Islet of Langerhans (tissue), 1 donor: ENCODE measurements at regions not wholly inside any gene's neighbourhood (a gene's known extent, or its start where the extent isn't known, plus 50 kb on each side); places are given as distances from the start of the nearest gene placed in this dataset.
"Not testable (repeated sequence)": the region's sequence is repeated elsewhere in the genome, so short reads cannot be mapped to it uniquely, and the experiment has no call there.

Experiments used
- FAIRE-seq: peaks from one replicate; lab custom pipeline; 2011; peaks lifted over from hg19 to GRCh38; lab: Jason Lieb, UNC

DNA sequence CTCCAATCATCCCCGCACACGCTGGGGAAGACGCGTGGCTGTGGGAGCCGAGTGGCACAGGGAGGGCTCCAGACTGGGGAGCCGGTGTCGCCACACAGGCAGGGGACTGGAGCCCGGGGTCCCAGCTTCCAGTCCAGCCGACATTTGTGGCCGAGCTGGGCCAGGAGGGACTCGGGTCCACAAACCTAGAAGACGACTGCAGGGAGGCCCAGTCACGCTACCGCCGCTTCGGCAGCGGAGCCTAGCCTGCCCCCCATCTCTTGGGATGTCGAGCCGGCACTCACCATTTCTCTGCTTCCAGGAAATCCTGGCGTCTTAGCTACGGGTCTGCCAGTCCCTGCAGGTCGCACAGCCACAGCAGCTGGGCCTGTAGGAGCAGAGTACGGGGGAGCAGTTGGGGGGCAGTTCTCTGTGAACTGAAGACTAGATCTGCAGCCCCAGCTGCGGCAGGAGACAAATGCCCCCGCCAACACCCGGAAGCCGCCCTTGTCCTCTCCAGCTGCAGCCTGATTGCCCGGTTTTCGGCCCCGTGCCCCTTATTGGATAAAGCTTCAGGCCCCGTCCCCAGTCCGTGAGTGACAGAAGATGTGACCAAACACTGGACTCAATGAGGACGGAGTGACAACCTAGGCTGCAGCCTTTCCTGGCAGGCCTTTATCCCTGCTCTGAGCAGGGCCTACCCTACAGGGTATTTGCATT is 270.7 kb downstream of the ZNF33B start:
- peak; percentile 72 for FAIRE-seq

DNA sequence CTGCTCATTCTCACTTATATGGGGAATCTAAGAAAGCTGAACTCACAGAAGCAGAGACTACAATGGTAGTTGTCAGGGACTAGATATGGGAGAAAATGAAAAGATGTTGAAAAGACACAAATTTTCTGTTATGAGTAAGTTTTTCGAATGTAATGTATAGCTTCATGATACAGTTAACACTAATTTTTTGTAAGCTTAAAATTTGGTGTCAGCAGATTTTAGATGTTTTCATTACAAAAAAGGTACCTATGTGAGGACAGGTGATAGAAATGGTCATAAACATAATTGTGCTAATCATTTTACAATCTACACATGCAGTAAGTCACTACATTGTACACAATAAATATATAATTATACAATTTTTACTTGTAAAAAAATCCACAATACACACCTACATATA is 286.6 kb downstream of the ZNF33B start:
- no peak for FAIRE-seq

DNA sequence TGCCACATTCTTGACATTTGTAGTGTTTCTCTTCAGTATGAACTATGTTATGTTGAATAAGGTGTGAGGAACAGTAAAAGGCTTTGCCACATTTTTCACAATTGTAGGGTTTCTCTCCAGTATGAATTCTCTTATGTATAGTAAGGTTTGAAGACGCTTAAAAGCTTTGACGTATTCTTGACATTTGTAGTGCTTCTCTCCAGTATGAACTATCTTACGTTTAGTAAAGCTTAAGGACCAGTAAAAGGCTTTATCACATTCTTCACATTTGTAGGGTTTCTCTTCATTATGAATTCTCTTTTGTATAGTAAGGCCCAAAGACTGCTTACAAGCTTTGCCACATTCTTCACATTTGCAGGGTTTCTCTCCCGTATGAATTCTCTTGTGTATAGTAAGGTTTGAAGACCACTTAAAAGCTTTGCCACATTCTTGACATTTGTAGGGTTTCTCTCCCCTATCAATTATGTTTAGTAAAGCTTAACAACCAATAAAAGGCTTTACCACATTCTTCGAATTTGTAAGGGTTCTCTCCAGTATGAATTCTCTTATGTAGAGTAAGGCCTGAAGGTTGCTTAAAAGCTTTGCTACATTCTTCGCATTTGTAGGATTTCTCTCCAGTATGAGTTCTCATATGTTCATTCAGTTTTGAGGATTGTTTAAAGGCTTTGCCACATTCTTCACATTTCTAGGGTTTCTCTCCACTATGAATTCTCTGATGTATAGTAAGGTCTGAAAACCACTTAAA is 301.6 kb downstream of the ZNF33B start:
- FAIRE-seq = not testable (repeated sequence)

DNA sequence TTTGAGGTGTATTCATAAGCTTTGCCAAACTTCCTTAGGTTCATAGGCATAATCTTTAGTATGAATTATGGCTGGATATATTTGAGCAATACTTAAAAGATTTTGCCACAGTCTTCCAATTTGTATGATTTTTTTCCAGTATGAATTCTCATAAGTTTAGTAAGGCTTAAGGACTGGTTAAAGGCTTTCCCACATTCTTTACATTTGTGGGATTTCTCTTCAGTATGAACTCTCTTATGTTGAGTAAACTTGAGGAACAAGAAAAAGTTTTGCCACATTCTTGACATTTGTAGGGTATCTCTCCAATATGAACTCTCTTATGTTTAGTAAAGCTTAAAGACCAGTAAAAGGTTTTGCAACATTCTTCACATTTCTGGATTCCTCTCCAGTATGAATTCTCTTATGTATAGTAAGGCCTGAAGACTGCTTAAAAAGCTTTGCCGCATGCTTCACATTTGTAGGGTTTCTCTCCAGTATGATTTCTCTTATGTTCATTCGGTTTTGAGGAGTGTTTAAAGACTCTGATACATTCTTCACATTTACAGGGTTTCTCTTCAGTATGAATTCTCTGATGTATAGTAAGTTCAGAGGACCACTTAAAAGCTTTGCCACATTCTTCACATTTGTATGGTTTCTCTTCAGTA is 302.6 kb downstream of the ZNF33B start:
- not testable (repeated sequence) for FAIRE-seq

DNA sequence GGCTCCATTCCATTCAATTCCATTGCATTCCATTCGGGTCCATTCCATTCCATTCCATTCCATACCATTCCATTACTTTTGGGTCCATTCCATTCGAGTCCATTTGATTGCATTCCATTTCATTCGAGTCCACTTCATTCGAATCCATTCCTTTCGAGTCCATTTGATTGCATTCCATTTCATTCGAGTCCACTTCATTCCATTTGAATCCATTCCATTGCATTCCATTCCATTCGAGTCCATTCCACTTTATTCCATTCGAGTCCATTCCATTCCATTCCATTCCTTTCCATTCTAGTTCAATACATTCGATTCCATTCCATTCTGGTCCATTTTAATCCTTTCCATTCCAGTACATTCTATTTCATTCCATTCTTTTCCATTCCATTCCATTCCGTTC is 334.0 kb downstream of the ZNF33B start:
- no peak for FAIRE-seq

DNA sequence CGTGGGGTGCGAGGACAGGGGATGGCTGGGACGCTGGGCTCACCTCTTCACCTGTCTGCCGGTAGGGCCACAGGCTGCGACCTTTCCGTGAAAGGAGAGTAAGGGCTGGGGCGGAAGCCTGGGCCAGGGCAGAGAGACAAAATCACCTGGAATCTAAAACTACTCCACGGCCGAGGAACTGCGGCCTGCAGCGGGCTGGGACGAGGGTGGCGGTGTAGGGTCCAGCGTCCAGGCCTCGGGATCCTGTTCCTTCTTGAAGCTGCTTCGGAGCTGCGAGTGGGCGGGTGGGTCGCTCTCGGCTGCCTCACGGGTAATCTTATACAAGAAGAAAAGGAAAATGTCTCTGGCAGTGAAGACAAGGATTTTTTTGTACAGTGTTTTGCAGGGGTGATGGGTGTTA is 356.5 kb downstream of the ZNF33B start:
- FAIRE-seq = not testable (repeated sequence)

DNA sequence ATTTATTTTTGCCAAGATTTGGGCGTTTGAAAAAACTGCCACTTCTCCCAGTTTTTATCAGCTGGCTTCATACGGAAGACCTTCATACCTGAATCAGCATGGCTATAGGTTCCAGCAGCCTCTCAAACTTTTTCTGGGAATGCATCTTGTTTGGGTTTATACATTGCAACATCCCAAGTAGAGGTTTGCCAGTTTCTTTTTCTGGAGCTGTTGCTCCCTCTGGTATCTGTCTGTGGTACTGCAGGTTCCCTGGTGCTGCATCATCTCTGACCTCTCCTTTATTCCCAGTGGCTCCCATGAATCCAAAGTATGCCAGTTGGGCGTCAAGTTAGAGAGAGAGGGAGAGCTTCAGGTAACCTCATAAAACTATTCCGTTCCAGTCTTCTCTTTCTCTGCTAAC is 368.6 kb downstream of the ZNF33B start:
- not testable (repeated sequence) for FAIRE-seq

DNA sequence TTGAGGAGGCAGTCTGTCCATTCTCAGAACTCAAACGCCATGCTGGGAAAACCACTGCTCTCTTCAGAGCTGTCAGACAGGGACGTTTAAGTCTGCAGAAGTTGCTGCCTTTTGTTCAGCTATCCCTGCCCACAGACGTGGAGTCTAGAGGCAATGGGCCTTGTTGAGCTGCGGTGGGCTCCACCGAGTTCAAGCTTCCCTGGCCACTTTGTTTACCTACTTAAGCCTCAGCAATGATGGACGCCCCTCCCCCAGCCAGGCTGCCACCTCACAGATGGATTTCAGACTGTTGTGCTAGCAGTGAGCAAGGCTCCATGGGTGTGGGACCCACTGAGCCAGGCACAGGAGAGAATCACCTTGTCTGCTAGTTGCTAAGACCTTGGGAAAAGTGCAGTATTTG is 375.1 kb downstream of the ZNF33B start:
- FAIRE-seq = not testable (repeated sequence)

DNA sequence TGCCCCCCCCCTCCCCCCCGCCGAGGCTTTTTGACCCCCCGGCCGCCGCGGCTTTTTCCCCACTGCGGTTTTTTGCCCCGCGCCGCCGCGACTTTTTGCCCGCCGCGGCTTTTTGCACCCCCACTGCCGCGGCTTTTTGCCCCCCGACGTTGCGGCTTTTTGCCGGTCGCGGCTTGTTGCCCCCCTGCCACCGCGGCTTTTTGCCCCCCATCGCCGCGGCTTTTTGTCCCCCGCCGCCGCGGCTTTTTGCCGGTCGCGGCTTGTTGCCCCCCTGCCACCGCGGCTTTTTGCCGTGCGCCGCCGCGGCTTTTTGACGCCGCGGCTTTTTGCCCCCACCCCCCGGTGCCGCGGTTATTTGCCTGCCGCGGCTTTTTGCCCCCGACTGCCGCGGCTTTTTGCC is 395.4 kb downstream of the ZNF33B start:
- FAIRE-seq = not testable (repeated sequence)

DNA sequence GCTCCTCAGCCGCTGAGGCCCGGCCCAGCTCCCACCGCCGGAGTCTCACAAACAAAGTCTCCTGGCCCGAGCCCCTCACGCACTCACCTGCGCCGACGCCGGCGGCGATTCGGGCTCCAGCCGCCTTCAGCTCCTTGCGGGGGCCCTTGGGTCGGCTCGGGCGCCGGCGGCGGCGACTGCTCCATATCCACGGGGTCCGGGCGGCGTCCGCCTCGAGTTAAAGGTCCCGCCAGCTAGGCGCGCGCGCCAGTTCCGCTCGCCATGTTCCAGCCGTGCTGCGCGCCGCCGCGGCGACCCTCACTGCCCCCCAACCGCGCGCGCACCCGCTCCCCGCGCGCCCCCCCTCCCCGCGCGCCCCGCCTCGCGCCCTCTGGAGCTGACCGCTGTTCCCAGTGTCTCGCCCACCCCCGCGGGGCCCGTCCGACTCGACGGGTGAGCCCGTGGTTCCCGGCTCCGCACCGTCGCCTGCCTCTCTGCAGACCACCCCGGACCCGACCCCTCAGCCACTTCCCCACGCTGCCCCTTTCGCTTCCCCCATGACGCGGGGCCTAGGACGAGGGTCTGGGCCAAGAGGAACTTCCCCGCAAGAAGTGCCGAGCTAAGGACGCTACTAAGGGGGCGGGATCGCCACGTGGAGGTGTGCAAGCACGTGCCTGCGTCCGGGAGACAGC is 396.1 kb downstream of the ZNF33B start:
- FAIRE-seq = no peak

DNA sequence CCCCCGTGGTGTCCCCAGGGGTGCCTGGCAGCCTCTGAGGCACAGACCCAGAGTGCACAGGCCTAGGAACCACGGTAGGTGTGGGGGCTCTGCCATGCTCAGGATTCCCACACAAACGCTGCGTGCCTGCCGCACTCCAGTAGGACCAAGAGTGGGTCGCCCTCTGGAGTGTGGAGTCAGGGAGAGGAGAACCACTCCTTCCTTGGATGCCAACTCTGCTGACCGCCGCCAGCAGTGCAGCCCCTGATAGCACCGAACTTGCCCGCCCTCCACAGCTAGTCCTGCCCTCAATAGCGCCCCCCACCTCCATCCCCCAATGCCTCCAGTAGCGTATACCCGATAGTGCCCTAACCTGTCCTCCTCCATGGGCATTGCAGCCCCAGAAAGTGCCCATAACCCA is 402.0 kb downstream of the ZNF33B start:
- FAIRE-seq = not testable (repeated sequence)

DNA sequence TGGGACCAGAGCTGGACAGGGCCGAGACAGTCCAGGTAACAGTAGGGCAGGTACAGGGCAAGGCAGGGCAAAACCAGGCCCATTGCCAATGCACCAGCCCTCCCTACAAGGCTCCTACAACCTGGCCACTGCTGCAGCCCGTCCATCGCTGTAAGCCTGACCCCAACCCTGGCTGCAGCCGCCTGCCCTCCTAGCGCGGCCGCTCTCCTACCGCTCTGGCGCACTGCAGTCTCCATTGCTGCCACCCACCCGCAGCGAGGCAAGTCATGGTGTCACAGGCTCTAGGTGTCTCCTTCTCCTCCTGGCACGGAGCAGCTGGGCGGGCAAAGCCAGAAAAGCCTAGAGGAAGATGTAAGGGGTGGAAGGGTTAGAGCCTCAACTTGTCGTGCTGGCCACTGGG is 402.6 kb downstream of the ZNF33B start:
- not testable (repeated sequence) for FAIRE-seq

DNA sequence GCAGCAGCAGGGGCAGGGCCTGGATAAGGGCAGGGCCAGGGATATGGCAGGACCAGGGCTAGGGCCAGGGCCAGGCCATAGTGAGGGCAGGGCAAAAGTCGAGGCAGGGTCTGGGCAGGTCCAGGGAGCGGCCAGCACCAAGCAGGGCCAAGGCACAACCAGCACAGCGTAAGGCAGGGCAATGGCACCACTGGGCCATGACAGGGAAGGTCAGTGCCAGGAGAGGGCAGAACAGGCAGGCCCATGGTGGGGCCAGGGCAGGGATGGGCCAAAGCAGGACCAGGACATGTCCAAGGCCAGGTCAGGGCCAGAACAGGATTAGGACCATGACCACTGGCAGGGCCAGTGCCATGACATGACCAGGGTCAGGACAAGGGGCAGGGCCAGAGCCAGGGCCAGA is 403.1 kb downstream of the ZNF33B start:
- not testable (repeated sequence) for FAIRE-seq

DNA sequence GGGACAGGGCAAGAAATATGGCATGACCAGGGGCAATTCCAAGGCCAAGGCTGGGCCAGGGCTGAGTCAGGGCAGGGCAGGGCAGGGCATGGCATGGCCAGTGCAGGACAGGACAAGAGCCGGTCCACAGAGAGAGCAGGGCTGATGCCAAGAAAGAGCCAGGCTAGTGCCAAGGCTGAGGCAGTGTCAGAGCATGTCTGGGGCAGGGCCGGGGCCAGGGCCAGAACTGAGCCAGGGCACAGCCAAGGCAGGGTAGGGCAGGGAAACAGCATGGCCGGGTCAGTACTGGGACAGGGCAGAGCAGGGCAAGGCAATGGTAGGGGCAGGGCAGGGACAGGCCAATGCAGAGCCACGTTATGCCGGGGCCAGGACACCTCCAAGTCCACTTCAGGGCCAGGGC is 403.9 kb downstream of the ZNF33B start:
- FAIRE-seq = not testable (repeated sequence)

DNA sequence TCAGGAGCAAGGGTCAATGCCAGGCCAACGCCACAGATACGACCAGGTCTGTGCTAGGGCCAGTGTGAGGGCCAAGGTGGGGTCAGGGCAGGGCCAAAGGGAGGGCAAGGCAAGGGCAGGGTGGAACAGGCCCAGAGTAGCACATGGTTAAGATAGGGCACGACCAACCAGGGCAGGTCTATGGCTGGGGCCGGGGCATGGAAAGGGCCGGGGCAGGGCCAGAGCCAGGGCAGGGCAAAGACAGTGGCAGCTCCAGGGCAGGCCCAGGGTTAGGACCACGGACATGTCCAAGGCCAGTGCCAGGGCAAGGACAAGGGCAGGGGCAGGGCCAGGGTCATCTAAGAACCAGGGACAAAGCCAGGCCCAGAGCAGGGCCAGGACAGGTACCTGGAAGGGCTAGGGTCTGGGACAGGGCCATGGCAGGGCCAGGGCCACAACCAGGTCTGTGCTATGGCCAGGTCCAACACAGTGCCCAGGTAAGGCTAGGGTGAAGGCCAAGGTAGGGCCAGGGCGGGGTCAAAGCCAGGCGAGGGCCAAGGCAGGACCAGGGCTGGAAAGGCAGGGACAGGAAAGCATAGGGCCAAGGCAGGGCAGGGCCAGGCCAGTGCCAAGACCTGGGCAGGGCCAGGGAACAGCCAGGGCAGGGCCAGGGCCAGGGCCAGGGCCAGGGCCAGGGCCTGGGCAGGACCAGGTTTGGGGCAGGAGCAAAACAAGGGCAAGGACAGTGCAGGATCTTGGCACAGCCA is 404.7 kb downstream of the ZNF33B start:
- FAIRE-seq = not testable (repeated sequence)

DNA sequence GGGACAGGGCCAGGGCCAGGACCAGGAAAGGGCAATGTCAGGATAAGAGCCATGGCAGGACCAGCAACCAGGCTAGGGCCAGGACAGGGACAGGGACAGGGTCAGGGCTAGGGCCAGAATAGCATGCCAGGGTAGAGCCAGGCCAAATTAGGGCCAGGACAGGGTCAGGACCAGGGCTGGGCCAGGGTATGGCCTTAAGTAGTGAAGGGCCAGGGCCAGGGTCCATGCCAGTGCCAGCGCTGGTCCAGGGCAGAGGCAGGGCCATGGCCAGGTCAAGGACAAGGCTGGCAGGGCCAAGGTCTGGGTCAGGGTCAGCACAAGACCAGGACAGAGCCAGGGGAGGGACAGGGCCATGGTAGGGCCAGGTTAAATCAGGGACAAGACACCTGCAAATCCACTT is 405.4 kb downstream of the ZNF33B start:
- FAIRE-seq = not testable (repeated sequence)

DNA sequence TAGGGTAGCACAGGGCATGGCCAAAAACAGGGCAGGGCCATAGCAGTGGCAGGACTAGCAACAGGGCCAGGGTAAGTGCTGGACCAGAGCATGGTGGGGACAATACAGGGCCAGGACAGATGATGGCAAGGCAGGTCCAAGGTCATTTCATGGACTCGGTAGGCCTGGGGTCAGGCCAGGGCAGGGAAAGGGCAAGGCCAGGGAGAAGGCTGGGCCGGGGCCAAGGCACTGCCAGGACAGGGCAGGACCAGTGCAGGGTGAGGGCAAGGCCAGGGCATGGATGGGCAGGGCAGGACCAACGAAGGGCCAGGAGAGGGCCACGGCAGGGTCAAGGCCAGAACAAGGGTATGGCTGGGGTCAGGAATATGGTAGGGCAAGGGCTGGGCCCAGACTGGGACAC is 407.6 kb downstream of the ZNF33B start:
- not testable (repeated sequence) for FAIRE-seq

DNA sequence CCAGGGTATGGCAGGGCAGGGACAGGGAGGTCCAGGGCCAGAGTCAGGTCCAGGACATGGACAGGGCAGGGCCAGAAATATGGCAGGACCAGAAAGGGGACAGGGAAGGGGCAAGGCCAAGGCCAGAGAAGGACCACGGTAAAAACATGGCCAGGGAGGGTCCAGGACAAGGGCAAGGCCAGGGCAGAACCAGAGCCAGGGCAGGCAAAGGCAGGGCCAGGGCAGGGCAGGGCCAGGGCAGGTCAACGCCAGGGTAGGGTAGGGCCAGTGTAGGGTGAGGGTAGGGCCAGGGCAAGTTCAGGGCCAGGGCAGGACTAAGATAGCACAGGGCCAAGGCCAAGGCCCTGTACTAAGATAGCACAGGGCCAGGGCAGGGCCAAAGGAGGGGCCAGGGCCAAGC is 408.3 kb downstream of the ZNF33B start:
- FAIRE-seq = not testable (repeated sequence)

DNA sequence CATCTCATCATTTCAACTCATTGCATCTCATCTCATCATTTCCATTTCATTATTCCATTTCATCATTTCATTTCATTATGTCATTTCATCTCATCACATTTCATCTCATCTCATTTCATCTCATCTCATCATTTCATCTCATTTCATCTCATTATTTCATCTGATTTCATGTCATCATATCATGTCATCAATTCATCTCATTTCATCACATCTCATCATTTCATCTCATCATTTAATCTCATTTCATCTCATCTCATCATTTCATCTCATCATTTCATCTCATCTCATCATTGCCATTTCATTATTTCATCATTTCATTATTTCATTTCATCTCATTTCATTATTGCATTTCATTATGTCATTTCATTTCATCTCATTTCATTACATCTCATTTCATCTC is 410.5 kb downstream of the ZNF33B start:
- FAIRE-seq = not testable (repeated sequence)

DNA sequence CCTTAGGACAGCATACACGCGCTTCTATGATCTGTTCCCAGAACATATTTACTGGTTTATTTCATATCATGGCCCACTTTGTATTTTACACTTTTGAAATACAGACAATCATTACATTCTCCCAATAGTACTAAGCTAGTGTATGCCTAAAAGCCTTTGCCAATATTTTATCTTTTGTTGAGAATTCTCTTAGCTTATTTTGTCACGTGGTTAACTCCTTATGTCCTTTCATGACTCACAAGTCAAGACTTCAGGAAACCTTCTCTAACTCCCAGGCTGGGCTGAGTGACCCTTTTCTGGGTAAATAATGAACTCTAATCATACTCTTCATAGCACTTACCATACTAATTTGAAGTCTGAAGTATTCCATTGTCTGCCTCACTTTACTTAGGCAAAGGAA is 444.8 kb downstream of the ZNF33B start:
- not testable (repeated sequence) for FAIRE-seq

DNA sequence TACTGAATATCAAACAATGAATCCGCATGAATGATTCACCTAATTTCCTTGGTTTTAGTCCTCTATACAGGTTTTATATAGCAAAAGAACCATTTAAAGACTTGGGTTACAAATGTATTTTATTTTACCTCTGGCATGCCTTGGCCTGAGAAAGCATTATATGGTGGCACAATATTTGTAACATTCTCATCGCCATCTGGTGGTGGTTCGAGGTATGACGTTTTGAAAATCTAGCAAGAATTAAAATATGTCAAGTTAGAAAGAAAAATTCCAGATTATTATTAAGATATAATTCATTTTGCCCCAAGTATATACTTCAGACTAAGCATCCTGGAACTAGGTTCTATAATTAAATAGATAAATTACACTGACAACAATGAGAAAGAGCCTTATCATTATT is 445.9 kb downstream of the ZNF33B start:
- FAIRE-seq = not testable (repeated sequence)
